ENCODE measurements at regions not wholly inside any gene's neighbourhood (a gene's known extent, or its start where the extent isn't known, plus 50 kb on each side); places are given as distances from the start of the nearest gene placed in this dataset.

- Histone ChIP-seq H2AFZ (ENCODE audit: low read depth, low read length, poor library complexity, severe bottlenecking) (no peak overlapping the region), H3K4me3 (replicated peaks in 1 of 2; ENCODE audit: low read depth in 1 of 2, low read length in 2 of 2) (no peak overlapping the region), H3K9me3 (ENCODE audit: control insufficient read depth in 1 of 2, insufficient read depth in 1 of 2, low read depth in 1 of 2, low read length in 2 of 2) (no peaks in the 10 kb centered on the region), H3K9ac (ENCODE audit: low read length) (no peak overlapping the region), H3K79me2 (ENCODE audit: insufficient read depth, low read length) (no peaks in the 10 kb centered on the region), H3K27me3 (ENCODE audit: insufficient read depth, low read length) (no peaks in the 10 kb centered on the region), H3K36me3 (ENCODE audit: control insufficient read depth in 1 of 2, insufficient read depth in 2 of 2, low read length in 2 of 2) (no peaks in the 10 kb centered on the region), H3K4me1 (ENCODE audit: control insufficient read depth in 1 of 2, insufficient read depth in 2 of 2, low read length in 2 of 2) (no peaks in the 10 kb centered on the region), H3K4me2 (ENCODE audit: low read length) (no peak overlapping the region), H4K20me1 (ENCODE audit: insufficient read depth) (no peaks in the 10 kb centered on the region), H3K9me2 (ENCODE audit: insufficient read depth) (no peaks in the 10 kb centered on the region), H3K27ac (ENCODE audit: low read depth, low read length) (no peak overlapping the region)
- no peak for TF ChIP-seq REST (IDR thresholded peaks at IDR 0.05; ENCODE audit: low read depth)
- no peak for TF ChIP-seq ATF3 (IDR thresholded peaks at IDR 0.05)
- TF ChIP-seq YY1 (IDR thresholded peaks at IDR 0.05; ENCODE audit: extremely low read depth, insufficient replicate concordance, low read depth, low read length), result no peak
- no peak for TF ChIP-seq SRF (IDR thresholded peaks at IDR 0.05; ENCODE audit: low read depth)
- no peak for TF ChIP-seq CBX3 (IDR thresholded peaks at IDR 0.05; ENCODE audit: low read depth)
- no peak for TF ChIP-seq JUND (IDR thresholded peaks at IDR 0.05)
- no peak for TF ChIP-seq SIN3A (IDR thresholded peaks at IDR 0.05; ENCODE audit: low read depth)
- no peak for TF ChIP-seq CTCF (IDR thresholded peaks at IDR 0.05 in 2 of 3, conservative IDR thresholded peaks at IDR 0.05 in 1 of 3; ENCODE audit: borderline replicate concordance in 1 of 3, insufficient read depth in 1 of 3, low read depth in 2 of 3, low read length in 2 of 3)
- TF ChIP-seq ELF1 (IDR thresholded peaks at IDR 0.05; ENCODE audit: borderline replicate concordance, low read depth), result no peak
- ATAC-seq, result no peak
- intact Hi-C loops (cut with micrococcal nuclease), result no loop called here
- POLR2A ChIA-PET, result no interaction called here
- CTCF ChIA-PET, result interaction anchor here (0.6 kb wide), 1 partner anchor 8 kb away, joined by 3 read pairs; no protein-coding TSS in a partner anchor
- BruUV-seq (replicated peaks), result no TSS peak
- RAD21 ChIA-PET (ENCODE audit: low non-redundant PET in 1 of 2, low total read pairs in 2 of 2, uncharacterized antibody in 2 of 2, unreplicated experiment in 2 of 2), result interaction anchor here in 1 of 2 experiments (0.7 kb wide), 1 partner anchor 11 kb away, joined by 3 read pairs; no protein-coding TSS in a partner anchor
- DNase-seq (ENCODE audit: low read depth, low spot score), result no peak
Measured at GRCh38 chr18:22056950-22057349, 112.4 kb upstream of the GATA6 start.

Data from HCT116 (cell line).